Activated naive CD4-positive, alpha-beta T cell (primary cell): ENCODE measurements at regions not wholly inside any gene's neighbourhood (a gene's known extent, or its start where the extent isn't known, plus 50 kb on each side); places are given as distances from the start of the nearest gene placed in this dataset.
"Not testable (repeated sequence)": the region's sequence is repeated elsewhere in the genome, so short reads cannot be mapped to it uniquely, and the experiment has no call there.

Source experiments
- DNase-seq, 4 experiments: peaks; one replicate each; lab custom pipeline; 2025; lab: John Stamatoyannopoulos, UW

GRCh38 chr2:57440437-57440836 lies 606.2 kb upstream of the VRK2 start:
- no peak for DNase-seq

- no peak for DNase-seq
Observed at GRCh38 chr2:57443086-57443485, 603.5 kb upstream of the VRK2 start.

DNA sequence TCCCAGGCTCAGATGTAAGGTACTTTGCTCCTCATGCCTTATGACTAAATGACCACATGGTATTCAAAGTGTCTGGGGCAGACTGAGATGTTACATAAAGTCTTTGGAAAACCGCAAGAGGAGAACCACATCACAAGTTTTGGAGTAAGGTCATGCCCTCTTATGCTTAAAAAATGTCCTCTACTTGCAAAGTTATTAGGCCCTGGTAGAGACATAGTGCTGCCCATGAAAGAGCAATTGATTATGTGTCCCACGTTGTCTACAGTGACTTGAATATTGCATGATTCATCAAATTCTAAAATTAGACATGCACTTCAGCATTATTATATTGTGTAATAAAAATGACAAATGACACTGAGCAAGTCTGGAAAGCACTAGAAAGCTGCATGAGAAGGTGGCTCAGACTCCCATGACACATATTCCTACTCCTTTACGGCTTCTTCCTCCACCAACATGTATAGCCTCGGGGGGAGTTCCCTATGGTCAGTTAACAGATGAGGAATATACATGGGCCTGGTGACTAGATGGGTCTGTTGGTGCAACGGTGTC lies 602.6 kb upstream of the VRK2 start:
- no peak for DNase-seq

DNA sequence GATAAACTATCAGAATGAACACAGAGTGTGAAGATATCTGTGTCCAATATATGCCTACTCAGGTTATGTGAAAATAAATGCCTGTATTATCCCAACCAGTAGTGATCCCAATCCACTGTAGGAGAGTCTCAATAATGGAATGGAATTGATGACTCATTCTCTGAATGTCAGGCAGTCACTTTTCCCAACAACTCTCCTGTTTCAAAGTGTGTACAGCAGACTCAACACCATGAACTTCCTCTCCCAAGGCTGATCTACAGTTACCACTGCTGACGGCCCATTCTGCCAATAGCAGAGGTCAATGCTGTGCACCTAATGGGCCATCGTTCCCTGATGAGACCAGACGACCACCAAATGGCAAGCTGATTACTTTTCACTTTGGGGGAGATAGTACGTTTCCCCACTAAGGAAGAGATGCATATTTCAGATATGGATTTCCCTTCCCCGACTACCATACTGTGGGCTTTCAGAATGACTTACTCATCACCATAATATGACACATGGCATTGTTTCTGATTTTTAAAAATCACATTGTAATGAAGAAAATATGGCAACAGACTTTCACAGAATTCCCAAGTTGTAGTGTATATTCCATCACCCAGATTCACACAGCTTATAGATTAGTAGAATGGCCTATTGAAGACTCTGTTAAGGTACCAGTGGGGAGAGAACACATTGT lies 601.7 kb upstream of the VRK2 start:
- DNase-seq = no peak

- no peak for DNase-seq
Observed at GRCh38 chr2:57448816-57449215, 597.8 kb upstream of the VRK2 start.

DNA sequence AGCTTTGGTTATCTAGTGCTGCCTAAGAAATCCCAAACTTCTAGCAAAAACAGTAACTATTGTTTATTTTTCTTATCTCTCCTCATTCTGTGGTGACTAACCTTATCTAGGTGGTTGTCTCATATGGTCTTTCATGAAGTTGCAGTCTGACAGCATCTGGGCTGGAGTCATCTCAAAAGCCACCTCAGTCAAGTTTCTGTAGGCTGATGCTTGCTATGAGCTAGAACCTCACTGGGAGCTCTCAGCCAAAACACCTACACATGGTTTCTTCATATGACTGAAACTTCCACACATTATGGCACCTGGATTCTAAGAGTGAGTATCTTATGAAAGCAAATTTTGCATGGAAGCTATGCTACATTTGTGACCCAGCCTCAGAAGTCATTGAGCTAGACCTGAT lies 596.4 kb upstream of the VRK2 start:
- DNase-seq = no peak

- no peak for DNase-seq
Observed at GRCh38 chr2:57452634-57453033, 594.0 kb upstream of the VRK2 start.

DNA sequence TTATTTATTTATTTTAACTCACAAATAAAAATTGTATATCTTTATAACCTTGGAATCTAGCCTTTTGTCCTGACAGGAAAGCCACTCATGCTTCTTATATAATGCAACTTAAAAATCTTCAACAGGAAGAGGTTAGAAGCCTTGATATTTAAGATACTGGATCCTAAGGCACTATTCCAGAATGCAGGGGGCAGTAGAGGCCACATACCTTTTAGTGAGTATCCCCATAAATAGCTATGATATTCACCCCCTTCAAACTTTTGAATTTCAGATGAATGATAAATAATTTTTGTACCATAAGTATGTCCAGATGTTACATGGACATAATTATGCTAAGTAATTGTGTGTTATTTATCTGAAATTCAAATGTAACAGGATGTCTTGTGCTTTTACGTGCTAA lies 592.7 kb upstream of the VRK2 start:
- no peak for DNase-seq

GRCh38 chr2:57460396-57461276 lies 586.0 kb upstream of the VRK2 start:
- DNase-seq = no peak

GRCh38 chr2:57461624-57462023 lies 585.0 kb upstream of the VRK2 start:
- DNase-seq = no peak

- no peak for DNase-seq
Observed at GRCh38 chr2:57465067-57465466, 581.5 kb upstream of the VRK2 start.

DNA sequence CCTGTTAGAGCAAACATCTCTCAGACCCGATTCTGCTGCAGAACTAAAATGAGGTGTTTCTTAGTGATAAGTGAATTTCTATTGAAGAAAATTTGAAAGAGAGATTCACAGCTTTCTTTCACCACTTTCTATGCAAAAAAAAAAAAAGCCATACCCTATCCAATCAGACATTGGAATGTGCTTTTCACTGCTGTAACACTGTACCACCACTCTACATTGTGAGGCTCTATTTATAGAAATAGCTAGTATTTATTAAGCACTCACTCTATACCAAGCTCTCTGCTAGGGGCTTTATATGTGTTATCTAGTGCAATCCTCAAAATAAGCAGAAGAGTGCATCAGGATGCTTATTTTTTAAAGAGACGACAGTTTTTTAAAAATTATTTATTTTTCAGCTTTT lies 580.6 kb upstream of the VRK2 start:
- no peak for DNase-seq

GRCh38 chr2:57475391-57475790 lies 571.2 kb upstream of the VRK2 start:
- no peak for DNase-seq

- DNase-seq = no peak
Observed at GRCh38 chr2:57479981-57480380, 566.6 kb upstream of the VRK2 start.

- no peak for DNase-seq
Observed at GRCh38 chr2:57488061-57488460, 558.5 kb upstream of the VRK2 start.

GRCh38 chr2:57490741-57491140 lies 555.9 kb upstream of the VRK2 start:
- DNase-seq = no peak

- DNase-seq = no peak
Observed at GRCh38 chr2:57491213-57491612, 555.4 kb upstream of the VRK2 start.

GRCh38 chr2:57493966-57494365 lies 552.6 kb upstream of the VRK2 start:
- not testable (repeated sequence) for DNase-seq

DNA sequence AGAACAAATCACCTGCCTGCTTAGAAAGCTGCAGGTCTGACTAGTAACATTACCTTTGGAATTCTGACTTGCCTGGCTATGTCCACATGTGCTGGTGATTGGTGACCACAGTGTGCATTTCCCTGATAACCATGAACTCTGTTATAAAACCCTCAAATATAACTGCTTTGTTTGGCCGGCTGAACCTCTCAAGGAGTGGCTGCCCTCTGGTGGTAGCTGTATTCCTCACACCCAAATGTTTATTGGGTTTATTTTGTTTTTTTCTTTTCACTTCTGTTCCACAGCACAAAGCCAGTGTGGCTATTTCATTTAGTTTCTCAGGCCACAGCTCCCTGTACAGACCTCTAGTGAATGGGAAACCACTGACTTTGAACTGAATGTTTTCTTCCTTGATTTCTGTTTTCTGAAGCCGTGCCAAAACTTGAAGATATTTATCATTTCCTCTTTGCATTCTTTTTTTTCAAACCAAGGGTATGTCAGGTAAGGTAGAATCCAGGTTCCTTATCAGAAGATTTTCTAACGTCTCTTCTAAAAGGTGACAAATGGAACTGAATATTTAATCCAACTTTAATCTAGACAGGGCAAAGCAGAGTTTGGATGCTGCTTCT lies 549.0 kb upstream of the VRK2 start:
- DNase-seq = no peak

- no peak for DNase-seq
Observed at GRCh38 chr2:57504787-57505186, 541.8 kb upstream of the VRK2 start.

DNA sequence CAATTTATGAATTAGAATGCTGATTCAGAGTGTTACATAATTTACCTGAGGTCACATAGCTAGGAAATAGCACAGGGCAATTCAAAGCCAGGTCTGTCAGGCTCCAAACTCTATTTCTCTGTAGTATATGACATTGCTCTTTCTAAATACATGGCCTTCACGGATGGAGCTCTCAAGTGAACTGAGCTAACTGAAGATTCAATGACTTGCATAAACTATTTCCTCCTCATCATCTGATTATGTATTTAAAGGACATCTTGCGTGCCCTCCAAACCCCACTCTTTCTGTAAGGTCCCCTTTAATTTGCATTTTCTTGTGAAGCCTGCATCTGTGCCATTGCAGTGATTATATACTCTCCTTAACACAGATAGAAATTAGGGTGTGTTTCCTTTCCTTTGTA lies 537.4 kb upstream of the VRK2 start:
- DNase-seq = no peak

GRCh38 chr2:57510704-57511103 lies 535.9 kb upstream of the VRK2 start:
- no peak for DNase-seq

DNA sequence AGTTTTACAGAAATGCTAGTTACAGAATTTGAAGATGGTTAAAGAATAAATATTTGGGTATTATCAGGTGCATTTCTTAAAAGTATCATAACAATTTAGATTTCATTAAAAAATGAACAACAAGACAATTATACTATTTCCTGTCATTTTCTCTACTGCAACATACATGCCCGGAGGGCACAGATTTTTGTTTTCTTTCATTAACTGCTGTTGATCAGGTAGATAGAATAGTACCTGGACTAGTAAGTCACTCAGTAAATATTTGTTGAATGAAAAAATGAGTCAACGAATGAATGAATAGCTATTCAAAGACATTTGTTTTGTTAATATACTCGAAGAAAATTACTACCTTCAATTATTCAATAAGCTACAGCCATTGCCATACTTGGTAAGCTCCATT lies 531.2 kb upstream of the VRK2 start:
- DNase-seq = no peak
